ENCODE measurements at regions not wholly inside any gene's neighbourhood (a gene's known extent, or its start where the extent isn't known, plus 50 kb on each side); places are given as distances from the start of the nearest gene placed in this dataset.
"Not testable (repeated sequence)": the region's sequence is repeated elsewhere in the genome, so short reads cannot be mapped to it uniquely, and the experiment has no call there.

- TF ChIP-seq ZNF281 (CRISPR knock-in tag; IDR thresholded peaks at IDR 0.05); MAX (CRISPR knock-in tag; IDR thresholded peaks at IDR 0.05); E2F4 (CRISPR knock-in tag; IDR thresholded peaks at IDR 0.05; ENCODE audit: borderline replicate concordance, low read depth); ZNF425 (CRISPR knock-in tag; conservative IDR thresholded peaks at IDR 0.05); ATF6 (CRISPR knock-in tag; IDR thresholded peaks at IDR 0.05); CTCF (IDR thresholded peaks at IDR 0.05); MYBL2 (CRISPR knock-in tag; IDR thresholded peaks at IDR 0.05); IRF2 (CRISPR knock-in tag; IDR thresholded peaks at IDR 0.05; ENCODE audit: borderline replicate concordance, low read depth); HMGXB4 (CRISPR knock-in tag; IDR thresholded peaks at IDR 0.05); MLX (CRISPR knock-in tag; IDR thresholded peaks at IDR 0.05); SMAD4 (CRISPR knock-in tag; IDR thresholded peaks at IDR 0.05); ZBTB43 (CRISPR knock-in tag; IDR thresholded peaks at IDR 0.05); E2F5 (CRISPR knock-in tag; IDR thresholded peaks at IDR 0.05): not testable (repeated sequence)
Observed at GRCh38 chr15:20104551-20104950, 437.0 kb downstream of the GOLGA6L6 start.
